NCI-H2196 (cell line): ENCODE measurements at regions not wholly inside any gene's neighbourhood (a gene's known extent, or its start where the extent isn't known, plus 50 kb on each side); places are given as distances from the start of the nearest gene placed in this dataset.
"Not testable (repeated sequence)": the region's sequence is repeated elsewhere in the genome, so short reads cannot be mapped to it uniquely, and the experiment has no call there.

Experiments used
- DNase-seq: peaks from one replicate; lab custom pipeline; 2025; ENCODE audit not compliant: unreplicated experiment; lab: John Stamatoyannopoulos, UW

- no peak for DNase-seq
Measured at GRCh38 chr2:52611759-52612158, 1155.8 kb upstream of the CHAC2 start.

GRCh38 chr2:52608030-52608429 lies 1159.6 kb upstream of the CHAC2 start:
- no peak for DNase-seq

DNA sequence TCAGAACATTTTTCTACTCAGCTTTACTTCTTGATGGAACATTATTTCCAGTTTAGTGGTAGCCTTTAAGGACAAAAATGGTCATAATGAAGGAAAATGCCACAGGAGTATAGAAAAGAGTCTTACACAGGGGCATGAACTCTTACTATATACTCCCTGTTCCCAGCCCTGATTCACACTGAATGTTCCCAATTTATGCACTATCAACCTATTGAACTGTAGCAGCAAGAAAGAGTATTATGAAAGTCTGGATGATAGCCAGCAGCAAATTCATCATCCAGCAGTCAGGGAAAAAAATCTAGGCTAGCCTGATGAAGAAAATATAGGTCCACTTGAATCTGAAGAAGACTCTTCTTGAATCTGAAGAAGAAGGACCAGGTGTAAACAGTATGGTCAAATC lies 1170.3 kb upstream of the CHAC2 start:
- no peak for DNase-seq

DNA sequence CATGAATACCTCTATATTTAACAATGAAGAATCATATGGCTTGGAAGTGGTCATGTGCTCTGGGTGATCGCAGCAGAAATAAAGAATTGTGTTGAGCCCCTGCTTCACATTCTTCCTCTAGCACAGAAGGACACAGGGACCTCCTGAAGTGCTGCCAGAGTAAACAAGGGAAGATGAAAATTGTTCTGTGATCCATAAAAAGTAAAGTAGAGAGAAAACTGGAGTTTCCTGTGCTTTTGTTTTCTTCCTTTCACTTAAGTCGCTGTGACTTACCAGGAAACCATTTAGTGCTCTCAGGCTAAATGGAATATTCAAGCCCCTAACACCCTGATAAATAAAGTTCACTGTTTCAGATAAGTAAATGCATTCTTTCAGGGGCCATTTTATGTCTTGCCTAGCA lies 1173.6 kb upstream of the CHAC2 start:
- no peak for DNase-seq

DNA sequence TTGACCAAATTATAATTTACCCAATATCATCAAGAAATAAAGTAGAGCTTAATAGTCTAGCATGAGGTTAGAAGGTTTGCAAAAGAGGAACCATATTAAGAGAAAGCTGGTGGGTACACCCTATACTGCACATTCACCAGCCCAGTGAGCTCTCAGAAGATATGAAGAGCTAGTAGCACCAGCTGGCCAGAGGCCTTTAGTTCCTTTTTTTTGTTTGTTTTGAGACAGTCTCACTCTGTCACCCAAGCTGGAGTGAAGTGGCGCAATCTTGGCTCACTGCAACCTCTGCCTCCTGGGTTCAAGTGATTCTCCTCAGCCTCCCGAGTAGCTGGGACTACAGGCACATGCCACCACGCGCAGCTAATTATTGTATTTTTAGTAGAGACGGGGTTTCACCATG lies 1183.5 kb upstream of the CHAC2 start:
- not testable (repeated sequence) for DNase-seq

DNA sequence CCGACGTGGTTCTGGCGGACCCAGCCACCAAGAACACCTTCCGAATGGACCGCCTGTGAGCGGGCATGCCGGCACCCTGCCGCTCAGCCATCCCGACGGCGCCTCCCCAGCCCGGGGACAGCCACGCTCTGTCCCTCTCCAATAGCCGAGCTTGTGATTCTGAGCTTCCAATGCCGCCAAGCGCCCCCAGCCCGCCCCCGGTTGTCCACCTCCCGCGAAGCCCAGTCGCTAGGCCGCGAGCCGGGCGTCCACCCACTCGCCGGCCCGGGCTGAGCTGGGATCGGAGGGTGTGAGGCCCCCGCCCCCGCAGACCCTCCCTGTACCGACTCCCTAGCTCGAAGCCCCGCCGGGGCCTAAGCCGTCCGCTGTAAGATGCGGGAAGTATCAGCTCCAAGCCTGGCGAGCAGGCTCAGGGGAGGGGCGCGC lies 1195.1 kb upstream of the CHAC2 start:
- no peak for DNase-seq

GRCh38 chr2:52571380-52572347 lies 1195.9 kb upstream of the CHAC2 start:
- DNase-seq: no peak

DNA sequence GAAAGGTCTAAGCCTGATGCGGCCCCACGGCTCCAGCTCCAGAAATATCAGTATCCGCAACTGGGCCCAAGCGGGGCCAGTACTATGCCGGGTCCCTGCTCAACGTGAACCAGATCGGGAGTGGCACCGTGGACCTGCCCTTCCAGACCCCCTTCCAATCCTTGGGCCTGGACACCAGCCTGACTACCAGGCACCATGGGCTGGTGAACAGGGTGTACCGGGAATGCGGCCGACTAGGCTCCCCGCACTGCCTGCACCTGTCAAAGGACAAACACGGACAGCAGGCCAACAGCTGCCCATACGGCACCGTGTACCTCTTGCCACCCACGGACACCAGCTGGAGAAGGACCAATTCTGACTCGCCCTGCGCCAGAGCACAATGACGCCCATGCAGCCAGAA lies 1196.9 kb upstream of the CHAC2 start:
- DNase-seq: no peak

GRCh38 chr2:52563151-52563550 lies 1204.5 kb upstream of the CHAC2 start:
- DNase-seq: no peak

- DNase-seq: no peak
Measured at GRCh38 chr2:52558265-52558664, 1209.3 kb upstream of the CHAC2 start.

DNA sequence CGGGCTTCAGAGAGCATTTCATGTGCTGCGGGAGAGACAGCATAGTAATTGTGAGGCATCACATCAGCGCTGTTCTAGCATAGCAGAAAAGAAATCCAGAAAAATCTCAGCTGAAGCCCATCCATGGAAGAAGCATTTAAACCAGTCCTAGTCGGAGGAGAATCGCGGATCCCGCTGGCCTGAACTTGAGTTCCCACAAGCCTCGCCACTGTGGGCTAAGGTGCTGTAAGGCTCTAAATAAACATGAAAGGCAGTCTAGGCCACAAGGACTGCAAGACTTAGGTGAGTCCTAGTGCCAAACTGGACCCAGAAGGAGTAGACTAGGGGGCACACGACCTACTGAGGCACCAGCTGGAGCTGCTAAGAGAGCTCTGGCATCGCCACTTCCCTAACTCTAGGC lies 1225.3 kb upstream of the CHAC2 start:
- DNase-seq: no peak

DNA sequence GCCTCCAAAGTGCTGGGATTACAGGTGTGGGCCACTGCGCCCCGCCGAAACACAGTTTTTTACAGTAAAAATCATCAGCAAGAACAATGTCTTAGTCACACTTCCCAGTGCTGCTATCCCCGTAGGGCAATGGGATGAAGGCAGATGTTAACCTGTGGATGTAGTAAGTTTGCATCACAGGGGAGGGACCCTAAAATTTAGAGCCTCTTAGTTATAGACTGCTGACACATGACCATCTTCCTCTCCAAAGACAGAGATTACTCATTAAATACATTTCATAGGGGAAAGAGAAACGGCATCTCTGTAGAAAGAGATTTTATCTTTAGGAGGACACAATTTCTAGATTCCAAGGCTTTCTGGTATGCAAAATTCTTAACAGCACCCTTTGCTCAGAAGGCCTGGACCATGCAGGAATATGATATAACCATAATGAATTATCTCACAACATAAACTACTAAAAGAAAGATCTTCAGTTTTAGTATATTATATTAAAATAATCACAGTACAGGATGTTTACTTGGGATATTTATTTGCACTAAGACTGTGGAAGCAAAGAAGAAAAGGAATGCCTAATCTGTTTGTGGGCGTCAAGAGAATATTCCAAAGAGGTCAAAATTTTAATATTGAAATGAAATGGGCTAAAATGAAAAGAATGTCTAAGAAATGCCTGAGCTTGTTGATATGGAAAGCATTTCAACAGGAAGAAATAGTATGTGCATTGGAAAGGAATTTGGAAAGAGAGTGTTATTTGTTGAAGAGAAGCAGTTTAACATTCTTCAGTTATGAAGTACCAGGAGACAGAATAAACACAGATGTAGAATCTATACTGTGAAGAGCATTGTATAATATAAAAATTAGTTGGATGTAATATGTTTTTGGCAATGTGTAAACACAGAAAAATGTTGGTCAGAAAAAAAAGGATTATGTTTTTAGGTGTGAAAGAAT lies 1228.3 kb upstream of the CHAC2 start:
- no peak for DNase-seq

DNA sequence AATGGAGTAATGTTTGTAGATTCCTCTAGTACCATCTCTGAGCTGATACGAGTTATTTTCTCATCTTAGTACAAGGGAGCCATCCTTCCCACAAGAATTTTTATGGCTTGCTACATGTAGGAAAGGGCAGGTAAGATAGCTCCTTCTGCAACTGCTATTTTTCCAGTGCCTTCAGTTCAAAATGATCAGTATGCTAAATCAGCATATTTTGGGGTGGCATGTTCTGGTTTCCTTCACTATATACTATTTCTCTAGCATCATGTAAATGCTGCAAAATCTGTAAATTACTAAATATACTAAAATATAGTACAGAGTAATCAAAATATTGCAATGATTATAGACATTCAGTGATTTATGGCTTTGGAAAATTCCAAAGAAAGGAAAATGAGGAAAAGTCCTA lies 1230.0 kb upstream of the CHAC2 start:
- no peak for DNase-seq

DNA sequence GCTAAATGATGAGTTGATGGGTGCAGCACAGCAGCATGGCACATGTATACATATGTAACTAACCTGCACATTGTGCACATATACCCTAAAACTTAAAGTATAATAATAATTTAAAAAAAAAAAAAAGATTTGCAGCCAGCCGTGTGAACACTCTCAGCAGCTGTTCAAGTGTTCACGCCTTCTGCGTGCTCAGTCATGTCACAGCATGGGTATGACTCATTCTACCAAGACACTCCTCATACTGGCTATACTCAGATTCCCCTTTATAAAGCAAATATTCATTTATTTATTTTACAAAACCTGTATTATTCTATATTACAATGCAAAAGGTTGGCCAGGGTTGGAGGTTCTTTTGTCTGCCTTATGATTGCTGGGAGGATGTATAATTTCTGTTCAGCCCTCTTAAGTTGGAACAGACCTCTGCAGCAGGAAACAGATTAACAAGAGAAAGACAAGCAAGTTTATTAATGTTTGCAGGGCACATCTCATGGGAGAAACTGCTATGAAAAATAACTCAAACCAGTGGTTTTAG lies 1230.6 kb upstream of the CHAC2 start:
- DNase-seq: no peak

DNA sequence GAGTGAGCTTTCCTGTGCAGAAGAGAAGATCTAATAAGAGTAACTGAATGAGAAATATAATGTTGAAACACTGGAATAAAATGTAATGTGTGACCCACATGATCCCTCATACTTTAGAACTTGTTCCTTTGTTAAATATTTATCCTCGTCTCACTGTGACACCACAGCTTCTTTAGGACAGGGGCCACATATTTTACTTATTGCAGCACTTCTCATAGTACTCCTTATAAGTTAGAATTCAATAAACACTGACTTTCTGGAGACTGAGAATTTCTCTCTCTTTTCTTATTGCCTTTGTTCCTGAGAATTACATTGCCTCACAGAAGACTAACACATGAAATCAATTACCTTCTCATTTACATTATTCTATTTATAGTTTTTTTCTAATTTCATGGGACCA lies 1234.6 kb upstream of the CHAC2 start:
- no peak for DNase-seq

GRCh38 chr2:52526735-52527134 lies 1240.9 kb upstream of the CHAC2 start:
- DNase-seq: no peak

- no peak for DNase-seq
Measured at GRCh38 chr2:52520644-52521043, 1247.0 kb upstream of the CHAC2 start.

- no peak for DNase-seq
Measured at GRCh38 chr2:52518678-52519077, 1248.9 kb upstream of the CHAC2 start.

GRCh38 chr2:52512760-52513159 lies 1254.8 kb upstream of the CHAC2 start:
- no peak for DNase-seq

GRCh38 chr2:52510432-52510831 lies 1257.2 kb upstream of the CHAC2 start:
- no peak for DNase-seq

DNA sequence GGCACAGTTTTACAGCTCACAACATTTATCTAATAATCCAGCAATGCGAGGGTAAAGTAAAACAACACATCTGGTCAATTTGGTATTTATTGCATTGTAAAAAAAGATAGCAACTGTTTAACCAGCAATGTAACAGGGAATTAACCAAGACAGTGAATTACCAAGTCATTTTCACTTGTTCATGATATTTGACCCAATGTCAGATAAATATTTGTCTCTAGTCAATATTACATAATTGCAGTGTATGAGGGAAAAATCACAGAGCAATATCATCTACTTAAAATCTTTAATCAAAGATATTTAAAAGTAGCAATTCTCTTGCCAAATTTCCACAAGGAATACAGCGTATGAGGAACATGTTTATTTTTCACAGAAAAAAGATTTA lies 1265.1 kb upstream of the CHAC2 start:
- DNase-seq: no peak
